GM19438 (cell line): ENCODE measurements at regions not wholly inside any gene's neighbourhood (a gene's known extent, or its start where the extent isn't known, plus 50 kb on each side); places are given as distances from the start of the nearest gene placed in this dataset.
A peak's percentile ranks its signal among the peaks of the same experiment; 100 is the strongest.
"Not testable (repeated sequence)": the region's sequence is repeated elsewhere in the genome, so short reads cannot be mapped to it uniquely, and the experiment has no call there.

Experiments
- ATAC-seq: cut with Tn5 transposase; IDR thresholded peaks from one replicate; pipeline ENCODE4 v1.9.1; 2021; ENCODE audit warnings: low read depth; ENCODE audit not compliant: unreplicated experiment

- ATAC-seq, result peak; percentile 64
These were observed 240.8 kb downstream of the KIF20B start for GRCh38 chr10:89942217-89942616.

GRCh38 chr10:89944138-89944537 lies 242.7 kb downstream of the KIF20B start:
- ATAC-seq, result no peak

- ATAC-seq, result no peak
These were observed 244.7 kb downstream of the KIF20B start for GRCh38 chr10:89946106-89946505.

- no peak for ATAC-seq
These were observed 248.1 kb downstream of the KIF20B start for GRCh38 chr10:89949496-89949895.

- ATAC-seq, result no peak
These were observed 250.9 kb downstream of the KIF20B start for GRCh38 chr10:89952325-89952724.

GRCh38 chr10:89952751-89953150 lies 251.4 kb downstream of the KIF20B start:
- ATAC-seq, result no peak

GRCh38 chr10:89954061-89954460 lies 252.7 kb downstream of the KIF20B start:
- ATAC-seq, result no peak

DNA sequence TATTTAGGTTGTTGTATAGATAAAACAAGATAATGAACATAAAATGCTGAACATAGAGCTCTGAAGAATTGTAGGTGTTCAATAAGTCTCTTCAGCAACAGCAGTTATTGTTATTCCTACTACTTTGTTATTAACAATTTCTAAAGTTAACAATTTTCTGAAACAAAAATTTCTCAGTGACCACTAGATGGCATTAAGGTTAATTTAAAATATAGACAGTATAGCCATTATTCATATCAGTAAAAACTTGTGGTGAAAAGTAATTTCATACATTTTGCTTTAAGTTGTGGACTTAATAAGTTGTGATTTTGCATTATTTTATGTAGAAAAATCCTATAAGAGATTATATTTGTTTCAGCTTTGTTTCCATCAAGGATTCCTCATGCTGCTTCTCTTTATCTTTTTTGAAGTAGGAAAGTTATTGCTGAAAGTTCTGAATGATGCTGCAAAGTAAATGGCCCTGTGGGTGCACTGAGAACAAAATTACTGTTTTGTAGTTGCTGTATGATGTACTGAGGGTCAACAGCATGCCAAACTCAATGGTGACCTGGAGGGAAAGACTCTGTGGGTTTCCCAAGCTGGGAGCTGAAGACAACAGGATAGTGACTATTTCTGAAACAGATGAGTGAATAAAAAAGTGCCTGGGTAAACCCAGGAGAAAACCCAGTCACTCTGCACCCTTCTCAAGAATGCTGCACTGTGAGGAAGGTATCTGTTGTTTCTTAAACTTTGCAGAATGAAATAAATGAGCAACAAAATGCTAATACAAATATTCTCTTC lies 253.6 kb downstream of the KIF20B start:
- no peak for ATAC-seq

DNA sequence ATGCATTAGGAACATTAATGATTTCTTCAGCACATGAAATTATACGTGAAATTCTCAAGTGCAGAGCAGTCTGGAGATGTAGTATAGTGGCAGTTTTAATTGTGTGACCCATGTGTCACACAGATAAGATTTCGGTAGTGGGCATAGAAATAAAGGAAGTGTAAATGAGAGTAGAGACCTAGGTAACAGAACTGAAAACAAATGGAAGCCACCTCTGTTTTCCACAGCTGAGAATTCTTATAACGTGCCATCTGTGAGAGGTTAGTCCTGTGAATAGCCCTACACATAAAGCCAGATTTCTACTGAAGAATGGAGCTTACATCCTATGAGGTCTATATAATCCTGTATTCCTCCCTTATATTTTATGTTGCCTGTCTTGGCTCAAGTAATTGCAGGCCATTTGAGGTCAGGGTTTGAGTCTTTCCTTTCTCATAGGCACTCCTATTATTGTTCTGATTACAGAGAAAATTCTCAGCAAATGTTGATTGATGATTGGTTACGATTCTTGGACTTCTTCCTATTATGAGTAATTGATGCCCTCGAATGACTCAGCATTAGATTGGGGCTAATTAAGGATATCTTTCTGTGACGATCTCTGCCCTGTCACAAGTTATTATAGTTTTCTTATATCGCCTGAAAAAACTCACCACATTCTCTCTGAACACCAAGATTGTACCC lies 258.2 kb downstream of the KIF20B start:
- no peak for ATAC-seq

- ATAC-seq, result no peak
These were observed 262.2 kb downstream of the KIF20B start for GRCh38 chr10:89963451-89964102.

DNA sequence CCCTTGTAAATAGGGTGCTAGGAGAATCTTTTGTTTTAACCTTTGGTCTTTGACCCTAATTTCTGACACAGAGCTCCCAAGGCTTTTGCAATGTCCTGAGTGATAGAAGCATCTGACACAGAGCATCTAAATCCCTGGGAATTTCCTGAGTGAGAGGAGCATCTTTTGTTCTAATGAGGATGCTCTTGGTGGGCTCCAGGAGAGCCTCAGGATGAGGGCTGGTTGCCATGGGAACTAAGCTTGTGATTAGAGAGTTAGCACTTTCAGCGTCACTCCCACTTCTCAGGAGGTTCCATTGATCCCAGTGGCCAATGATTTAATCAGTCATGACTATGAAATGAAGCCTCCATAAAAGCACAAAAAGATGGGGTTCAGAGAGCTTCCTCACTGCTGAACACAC lies 264.8 kb downstream of the KIF20B start:
- no peak for ATAC-seq

DNA sequence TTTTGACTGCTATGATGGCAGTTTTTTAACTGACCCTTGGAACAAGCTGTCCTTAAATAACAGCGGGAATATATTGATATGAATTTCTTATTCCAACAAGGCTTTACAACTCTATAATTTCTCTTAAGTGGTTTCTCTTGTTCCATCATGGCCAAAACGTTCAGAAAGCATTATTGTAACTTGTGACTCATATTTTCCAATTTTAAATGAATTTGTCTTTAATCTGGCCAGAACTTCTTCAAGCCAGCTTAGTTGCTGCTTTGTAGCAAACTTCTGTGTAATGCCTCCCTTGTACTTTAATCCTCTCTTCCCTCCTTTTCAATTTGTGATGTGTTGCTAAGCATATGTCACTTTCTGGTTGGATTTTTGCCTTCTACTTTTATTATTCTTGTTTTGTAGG lies 271.9 kb downstream of the KIF20B start:
- no peak for ATAC-seq

GRCh38 chr10:89975071-89975470 lies 273.7 kb downstream of the KIF20B start:
- no peak for ATAC-seq

- ATAC-seq, result no peak
These were observed 274.4 kb downstream of the KIF20B start for GRCh38 chr10:89975771-89976170.

- ATAC-seq, result no peak
These were observed 276.7 kb downstream of the KIF20B start for GRCh38 chr10:89978081-89978480.

DNA sequence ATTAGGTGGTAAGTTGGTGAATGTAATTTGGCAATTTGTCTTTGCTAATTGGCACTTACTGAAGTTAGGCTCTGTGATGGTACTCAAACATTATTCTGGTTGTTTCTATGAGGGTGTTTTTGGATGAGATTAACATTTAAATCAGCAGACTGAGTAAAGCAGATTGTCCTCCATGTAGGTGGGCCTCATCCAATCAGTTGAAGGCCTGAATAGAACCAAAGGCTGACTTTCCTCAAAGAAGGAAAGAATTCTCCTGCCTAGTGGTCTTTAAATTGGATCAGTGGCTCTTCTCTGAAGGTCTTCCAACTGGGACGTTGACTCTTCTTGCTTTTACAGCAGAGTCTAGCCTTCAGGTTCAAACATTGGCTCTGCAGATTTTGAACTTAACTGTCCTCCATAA lies 278.3 kb downstream of the KIF20B start:
- no peak for ATAC-seq

DNA sequence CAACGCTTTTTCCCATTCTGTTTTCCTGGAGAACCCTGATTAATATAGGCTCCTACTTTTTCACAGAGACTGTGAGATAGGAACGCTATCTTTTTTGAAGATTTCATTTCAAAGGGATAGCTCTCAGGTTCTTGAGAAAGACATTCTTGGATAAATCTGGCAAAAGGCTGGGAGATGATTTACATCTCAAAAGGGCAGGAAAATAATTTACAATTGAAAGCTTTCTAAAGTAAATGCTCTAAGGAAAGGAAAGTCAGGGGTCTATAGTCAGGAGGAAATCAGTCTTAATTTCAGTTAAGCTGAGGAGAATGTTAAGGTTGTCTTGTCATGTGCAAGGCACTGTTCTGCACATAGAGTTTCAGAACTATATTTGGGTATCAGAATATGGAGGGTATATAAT lies 278.8 kb downstream of the KIF20B start:
- no peak for ATAC-seq

DNA sequence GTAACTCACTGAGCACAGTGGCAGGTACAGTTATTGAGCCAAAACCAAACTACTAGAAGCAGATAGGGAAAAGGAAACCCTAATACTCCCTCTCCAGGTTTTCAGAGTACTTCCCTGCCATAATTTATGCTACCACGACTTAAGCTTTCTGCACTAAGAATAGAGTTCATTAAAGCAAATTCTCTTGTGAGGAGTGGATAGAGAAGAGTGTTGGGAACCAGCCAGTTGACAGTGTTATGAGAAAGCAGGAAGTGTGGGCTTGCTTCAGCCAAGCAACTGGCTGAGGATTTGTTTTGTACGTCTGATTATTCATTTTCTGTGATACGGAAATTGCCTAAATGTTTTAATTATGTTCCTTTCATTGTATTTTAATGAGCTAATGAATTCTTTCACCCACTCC lies 280.5 kb downstream of the KIF20B start:
- ATAC-seq, result no peak

GRCh38 chr10:89985446-89985845 lies 284.1 kb downstream of the KIF20B start:
- ATAC-seq, result no peak

- not testable (repeated sequence) for ATAC-seq
These were observed 287.0 kb downstream of the KIF20B start for GRCh38 chr10:89988361-89988760.

DNA sequence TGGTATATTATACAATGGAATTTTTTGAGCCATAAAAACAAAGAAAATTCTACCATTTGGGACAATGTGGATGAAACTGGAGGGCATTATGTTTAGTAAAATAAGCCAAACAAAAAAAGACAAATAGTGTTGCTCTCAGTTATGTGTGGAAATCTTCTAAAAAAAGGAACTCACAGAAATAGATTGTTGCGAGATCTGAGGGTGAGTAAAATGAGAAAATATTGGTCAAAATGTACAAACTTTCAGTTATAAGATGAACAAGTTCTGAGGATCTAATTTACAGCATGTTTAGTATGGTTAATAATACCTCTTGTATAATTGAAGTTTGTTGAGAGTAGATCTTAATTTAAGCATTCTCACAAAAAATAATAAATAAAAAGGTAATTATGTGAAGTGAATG lies 291.2 kb downstream of the KIF20B start:
- ATAC-seq, result no peak

DNA sequence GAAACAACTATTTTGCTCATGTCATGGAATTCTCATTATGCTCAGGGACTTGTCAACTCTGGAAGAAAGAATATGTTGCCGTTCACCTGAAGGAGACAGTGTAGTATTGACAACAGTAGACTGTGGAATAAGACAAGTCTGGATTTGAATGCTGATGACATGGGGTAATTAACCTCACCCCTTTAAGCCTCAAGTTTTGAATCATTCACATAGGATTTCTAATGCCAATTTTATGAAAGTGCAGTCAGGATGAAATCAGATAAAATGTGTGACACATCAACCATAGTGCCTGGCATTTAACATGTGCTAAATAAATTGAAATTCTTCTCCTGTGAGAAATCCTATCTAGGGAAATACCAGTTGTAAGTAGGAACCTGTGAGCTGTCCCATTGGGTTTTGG lies 305.8 kb downstream of the KIF20B start:
- no peak for ATAC-seq
